ENCODE measurements at regions not wholly inside any gene's neighbourhood (a gene's known extent, or its start where the extent isn't known, plus 50 kb on each side); places are given as distances from the start of the nearest gene placed in this dataset.

- no peaks in the 10 kb centered on the region for H3F3A ChIP-seq (ENCODE audit: control insufficient read depth, insufficient read depth)
- no peaks in the 10 kb centered on the region for H4K20me1 ChIP-seq (ENCODE audit: control insufficient read depth, insufficient read depth, low read depth, low read length)
These were observed 73.9 kb downstream of the TEX29 start for GRCh38 chr13:111394211-111394922.

GRCh38 chr13:111395511-111396393 lies 75.3 kb downstream of the TEX29 start:
- Histone ChIP-seq H3K36me3 (ENCODE audit: control insufficient read depth, low read length) (no peaks in the 10 kb centered on the region), H3K9me3 (ENCODE audit: control insufficient read depth, insufficient read depth, low read length) (no peaks in the 10 kb centered on the region), H3K27me3 (ENCODE audit: control insufficient read depth, low read length) (no peaks in the 10 kb centered on the region), H3K4me2 (ENCODE audit: low read length) (no peak overlapping the region), H3K4me3 (ENCODE audit: low read length) (no peak overlapping the region), H3K9me2 (replicated peaks; ENCODE audit: control insufficient read depth, low read length) (no peaks in the 10 kb centered on the region), H3K4me1 (ENCODE audit: control insufficient read depth, low read length) (no peaks in the 10 kb centered on the region), H4K20me1 (ENCODE audit: control insufficient read depth, insufficient read depth, low read depth, low read length) (no peaks in the 10 kb centered on the region), H3K79me2 (ENCODE audit: control insufficient read depth, low read length) (no peaks in the 10 kb centered on the region), H3F3A (ENCODE audit: control insufficient read depth, insufficient read depth) (no peaks in the 10 kb centered on the region), H3K27ac (ENCODE audit: low read depth, low read length) (no peak overlapping the region)
- TF ChIP-seq EZH2phosphoT487 (IDR thresholded peaks at IDR 0.05; ENCODE audit: borderline replicate concordance, low read length), result no peak
- TF ChIP-seq, protein P1, sequence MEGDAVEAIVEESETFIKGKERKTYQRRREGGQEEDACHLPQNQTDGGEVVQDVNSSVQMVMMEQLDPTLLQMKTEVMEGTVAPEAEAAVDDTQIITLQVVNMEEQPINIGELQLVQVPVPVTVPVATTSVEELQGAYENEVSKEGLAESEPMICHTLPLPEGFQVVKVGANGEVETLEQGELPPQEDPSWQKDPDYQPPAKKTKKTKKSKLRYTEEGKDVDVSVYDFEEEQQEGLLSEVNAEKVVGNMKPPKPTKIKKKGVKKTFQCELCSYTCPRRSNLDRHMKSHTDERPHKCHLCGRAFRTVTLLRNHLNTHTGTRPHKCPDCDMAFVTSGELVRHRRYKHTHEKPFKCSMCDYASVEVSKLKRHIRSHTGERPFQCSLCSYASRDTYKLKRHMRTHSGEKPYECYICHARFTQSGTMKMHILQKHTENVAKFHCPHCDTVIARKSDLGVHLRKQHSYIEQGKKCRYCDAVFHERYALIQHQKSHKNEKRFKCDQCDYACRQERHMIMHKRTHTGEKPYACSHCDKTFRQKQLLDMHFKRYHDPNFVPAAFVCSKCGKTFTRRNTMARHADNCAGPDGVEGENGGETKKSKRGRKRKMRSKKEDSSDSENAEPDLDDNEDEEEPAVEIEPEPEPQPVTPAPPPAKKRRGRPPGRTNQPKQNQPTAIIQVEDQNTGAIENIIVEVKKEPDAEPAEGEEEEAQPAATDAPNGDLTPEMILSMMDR (IDR thresholded peaks at IDR 0.05; ENCODE audit: low read depth, low read length, poor library complexity, severe bottlenecking), result no peak

More at GRCh38 chr13:111394211-111394922, 73.9 kb downstream of the TEX29 start:
- Histone ChIP-seq H3K4me2 (ENCODE audit: low read length) (no peak overlapping the region), H3K27ac (ENCODE audit: low read depth, low read length) (no peak overlapping the region), H3K79me2 (ENCODE audit: control insufficient read depth, low read length) (no peaks in the 10 kb centered on the region), H3K36me3 (ENCODE audit: control insufficient read depth, low read length) (no peaks in the 10 kb centered on the region), H3K9me3 (ENCODE audit: control insufficient read depth, insufficient read depth, low read length) (no peaks in the 10 kb centered on the region), H3K9me2 (replicated peaks; ENCODE audit: control insufficient read depth, low read length) (no peaks in the 10 kb centered on the region), H3K4me1 (ENCODE audit: control insufficient read depth, low read length) (no peaks in the 10 kb centered on the region), H3K27me3 (ENCODE audit: control insufficient read depth, low read length) (no peaks in the 10 kb centered on the region), H3K4me3 (ENCODE audit: low read length) (no peak overlapping the region)
- TF ChIP-seq EZH2phosphoT487 (IDR thresholded peaks at IDR 0.05; ENCODE audit: borderline replicate concordance, low read length), result no peak
- TF ChIP-seq, protein P1 (IDR thresholded peaks at IDR 0.05; ENCODE audit: low read depth, low read length, poor library complexity, severe bottlenecking), result no peak

DNA sequence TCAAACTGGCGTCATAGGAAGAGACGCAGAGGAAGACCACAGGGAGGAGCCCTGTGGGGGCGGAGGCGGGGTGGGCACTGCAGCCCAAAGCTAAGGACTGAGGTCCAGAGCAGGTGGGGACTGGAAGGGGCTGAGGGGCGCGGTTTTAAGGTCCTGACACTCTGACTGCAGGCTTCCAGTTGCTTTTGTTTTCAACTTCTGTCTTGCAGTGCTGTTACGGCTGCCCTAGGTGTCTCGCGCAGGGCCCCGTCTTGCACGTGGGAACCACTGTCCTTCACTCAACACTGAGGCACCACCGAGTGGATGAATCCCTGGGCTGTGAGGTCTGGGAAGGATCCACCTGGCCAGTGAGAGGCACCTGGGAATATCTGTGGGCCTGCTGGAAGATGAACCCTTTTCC lies 76.0 kb downstream of the TEX29 start:
- no peaks in the 10 kb centered on the region for H3K9me3 ChIP-seq (ENCODE audit: control insufficient read depth, insufficient read depth, low read length)
- no peaks in the 10 kb centered on the region for H3K79me2 ChIP-seq (ENCODE audit: control insufficient read depth, low read length)
- H3F3A ChIP-seq (ENCODE audit: control insufficient read depth, insufficient read depth), result no peaks in the 10 kb centered on the region
- H3K4me2 ChIP-seq (ENCODE audit: low read length), result no peak overlapping the region
- H3K4me1 ChIP-seq (ENCODE audit: control insufficient read depth, low read length), result no peaks in the 10 kb centered on the region
- H3K27me3 ChIP-seq (ENCODE audit: control insufficient read depth, low read length), result no peaks in the 10 kb centered on the region
- H3K9me2 ChIP-seq (replicated peaks; ENCODE audit: control insufficient read depth, low read length), result no peaks in the 10 kb centered on the region
- no peak overlapping the region for H3K4me3 ChIP-seq (ENCODE audit: low read length)
- no peak for TF ChIP-seq EZH2phosphoT487 (IDR thresholded peaks at IDR 0.05; ENCODE audit: borderline replicate concordance, low read length)
- TF ChIP-seq, protein P1 (IDR thresholded peaks at IDR 0.05; ENCODE audit: low read depth, low read length, poor library complexity, severe bottlenecking), result no peak
- H4K20me1 ChIP-seq (ENCODE audit: control insufficient read depth, insufficient read depth, low read depth, low read length), result no peaks in the 10 kb centered on the region
- no peak overlapping the region for H3K27ac ChIP-seq (ENCODE audit: low read depth, low read length)
- no peaks in the 10 kb centered on the region for H3K36me3 ChIP-seq (ENCODE audit: control insufficient read depth, low read length)

All from DOHH2 (cell line).